Brain pericyte (primary cell): ENCODE measurements at regions not wholly inside any gene's neighbourhood (a gene's known extent, or its start where the extent isn't known, plus 50 kb on each side); places are given as distances from the start of the nearest gene placed in this dataset.

Experiments used
- DNase-seq: peaks from one replicate; pipeline ENCODE4 v3.0.0-alpha.2; 2012; ENCODE audit warnings: low read depth, low spot score

DNA sequence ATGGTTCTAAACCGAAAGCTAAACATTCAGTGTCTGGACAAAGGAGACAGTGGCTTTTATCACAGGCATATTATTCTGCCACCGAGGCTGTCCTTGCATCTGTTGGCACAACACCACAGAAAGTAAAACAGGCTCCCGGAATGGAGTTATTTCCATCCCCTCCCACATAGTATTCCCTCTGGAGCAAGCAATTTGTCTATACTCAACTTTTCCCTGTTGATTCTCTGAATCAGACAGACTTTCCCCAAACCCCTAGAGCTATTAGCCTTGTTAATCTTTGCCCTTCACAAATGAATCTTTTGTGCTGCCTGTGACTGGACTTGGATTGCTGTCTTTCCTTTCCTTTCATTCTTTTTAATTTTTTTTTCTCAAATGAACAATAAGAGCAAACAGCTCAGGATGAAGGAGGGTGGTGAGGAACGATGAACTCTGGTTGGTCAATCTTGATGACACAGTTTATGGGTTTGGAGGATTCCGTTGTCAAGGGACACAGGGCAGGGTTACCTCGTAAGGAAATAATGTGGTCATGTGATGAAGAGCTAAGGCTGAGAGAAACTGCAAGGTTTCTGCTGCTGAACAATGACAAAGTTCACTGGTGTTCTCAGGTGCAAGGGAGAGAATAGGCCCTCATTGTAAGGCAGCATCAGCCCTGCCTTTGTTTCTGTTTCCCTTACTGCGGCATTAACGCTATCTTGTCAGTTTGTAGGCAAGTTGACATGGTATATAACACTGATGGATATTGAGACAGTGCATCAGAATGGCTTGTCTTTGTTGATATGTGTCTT, 275.0 kb upstream of the BMP2 start:
- no peak for DNase-seq

DNA sequence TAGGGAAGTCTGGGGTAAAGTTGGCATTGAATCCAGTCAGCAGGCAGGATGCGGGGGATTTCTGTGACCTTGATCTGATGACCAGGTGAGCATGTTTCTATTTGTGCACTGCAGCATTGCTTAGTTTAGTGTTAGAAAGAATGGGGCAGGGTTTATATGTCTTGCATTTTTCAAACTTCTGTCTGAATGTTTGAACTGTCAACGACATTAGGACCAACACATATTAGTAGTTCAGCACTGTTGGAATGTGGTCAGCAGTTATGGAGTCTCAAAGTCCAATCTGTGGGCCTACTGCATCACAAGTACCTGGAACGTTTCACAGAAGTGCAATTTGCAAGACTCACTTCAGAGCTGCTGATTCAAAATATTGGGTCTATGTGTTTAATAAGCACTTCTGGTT, 276.6 kb upstream of the BMP2 start:
- DNase-seq, result no peak

DNA sequence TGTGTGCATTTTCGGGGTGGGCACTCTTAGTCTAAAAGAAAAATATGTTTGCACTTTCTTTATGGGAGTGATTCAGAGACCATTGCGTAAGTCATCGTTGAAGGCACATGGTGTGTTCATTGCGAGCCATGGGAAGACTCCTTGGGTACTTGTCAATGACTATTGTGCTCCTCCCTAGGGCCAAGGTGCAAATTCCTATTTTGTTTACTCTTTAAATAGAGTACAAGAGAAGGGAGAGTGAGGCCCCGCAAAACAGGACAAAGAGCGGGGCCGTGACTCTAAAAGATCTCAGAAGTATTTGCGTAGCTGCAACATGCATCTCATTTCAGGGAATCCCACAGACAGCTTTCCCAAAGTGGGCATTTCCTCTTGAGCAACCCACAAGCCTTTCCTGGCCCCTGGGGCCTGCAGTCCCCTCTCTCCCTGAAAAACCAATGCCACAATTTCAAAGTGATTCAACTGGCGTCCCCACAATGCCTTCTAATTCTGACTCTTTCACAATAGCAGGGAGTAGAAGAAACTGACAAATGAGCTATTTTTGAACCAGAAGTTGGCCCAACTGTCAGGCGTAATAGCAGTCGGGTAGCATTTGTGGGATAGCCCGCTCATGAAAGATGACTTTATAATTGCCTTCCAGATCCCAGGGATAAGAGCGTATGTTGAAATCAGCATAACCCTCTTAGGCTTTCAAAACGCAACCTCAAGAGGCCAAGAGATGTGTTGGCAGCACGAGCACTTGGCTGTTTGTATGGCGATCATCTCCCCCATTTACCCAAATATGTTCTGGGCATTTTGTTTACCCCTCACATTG, 277.9 kb upstream of the BMP2 start:
- no peak for DNase-seq

DNA sequence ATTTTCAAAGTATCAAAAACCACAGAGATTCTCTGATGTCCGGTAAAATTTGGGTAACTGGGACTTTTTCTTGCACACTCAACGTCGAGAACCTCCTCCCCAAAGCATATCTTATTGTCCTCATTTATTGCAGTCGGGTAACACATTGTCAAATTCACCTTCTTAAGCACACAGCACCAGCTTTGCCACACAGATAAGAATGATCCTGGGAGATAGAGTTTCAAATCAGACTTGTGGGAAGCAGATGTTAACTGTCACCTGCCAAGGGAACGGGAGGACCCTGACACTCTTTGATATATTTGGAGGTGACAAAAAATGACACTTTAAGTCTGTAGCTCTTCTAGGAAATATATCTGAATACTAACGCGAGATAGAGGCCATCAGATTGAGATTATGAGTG, 282.1 kb upstream of the BMP2 start:
- DNase-seq, result no peak

DNA sequence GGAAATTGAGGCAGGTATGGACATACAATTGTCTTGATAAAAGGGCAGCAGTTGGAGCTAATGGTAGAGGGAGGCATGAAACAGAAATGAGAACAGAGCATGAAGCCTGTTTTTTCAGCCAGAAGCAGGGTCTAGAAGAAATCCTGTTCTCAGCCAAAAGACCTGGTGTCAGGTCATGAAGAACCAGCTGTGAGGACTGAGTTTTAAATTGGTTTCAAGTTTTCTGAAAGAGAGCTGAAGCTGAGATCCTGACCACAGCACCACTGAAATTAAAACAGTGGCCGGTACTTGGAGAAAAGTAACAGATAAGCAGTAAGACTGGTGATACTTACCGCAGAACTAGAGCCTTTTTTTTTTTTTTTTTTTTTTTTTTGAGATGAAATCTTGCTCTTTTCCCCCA, 283.8 kb upstream of the BMP2 start:
- no peak for DNase-seq

DNA sequence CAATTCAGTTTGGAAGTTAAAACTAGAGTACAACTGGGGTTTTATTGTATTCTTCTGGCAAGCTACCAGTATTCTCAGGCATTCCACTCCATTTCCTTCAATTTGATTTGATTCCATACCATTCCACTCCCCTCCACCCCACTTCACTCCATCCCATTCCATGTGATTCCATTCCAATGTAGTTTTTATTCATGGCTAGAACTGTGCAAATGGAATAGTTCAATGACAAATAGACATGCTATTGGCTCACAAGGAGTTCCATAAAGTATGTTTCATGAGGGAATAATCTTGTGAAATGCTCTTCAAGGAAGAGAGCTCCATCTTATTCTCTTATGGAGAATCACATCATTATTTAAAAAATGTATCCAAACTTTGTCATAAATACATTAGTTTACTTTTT, 285.0 kb upstream of the BMP2 start:
- no peak for DNase-seq

DNA sequence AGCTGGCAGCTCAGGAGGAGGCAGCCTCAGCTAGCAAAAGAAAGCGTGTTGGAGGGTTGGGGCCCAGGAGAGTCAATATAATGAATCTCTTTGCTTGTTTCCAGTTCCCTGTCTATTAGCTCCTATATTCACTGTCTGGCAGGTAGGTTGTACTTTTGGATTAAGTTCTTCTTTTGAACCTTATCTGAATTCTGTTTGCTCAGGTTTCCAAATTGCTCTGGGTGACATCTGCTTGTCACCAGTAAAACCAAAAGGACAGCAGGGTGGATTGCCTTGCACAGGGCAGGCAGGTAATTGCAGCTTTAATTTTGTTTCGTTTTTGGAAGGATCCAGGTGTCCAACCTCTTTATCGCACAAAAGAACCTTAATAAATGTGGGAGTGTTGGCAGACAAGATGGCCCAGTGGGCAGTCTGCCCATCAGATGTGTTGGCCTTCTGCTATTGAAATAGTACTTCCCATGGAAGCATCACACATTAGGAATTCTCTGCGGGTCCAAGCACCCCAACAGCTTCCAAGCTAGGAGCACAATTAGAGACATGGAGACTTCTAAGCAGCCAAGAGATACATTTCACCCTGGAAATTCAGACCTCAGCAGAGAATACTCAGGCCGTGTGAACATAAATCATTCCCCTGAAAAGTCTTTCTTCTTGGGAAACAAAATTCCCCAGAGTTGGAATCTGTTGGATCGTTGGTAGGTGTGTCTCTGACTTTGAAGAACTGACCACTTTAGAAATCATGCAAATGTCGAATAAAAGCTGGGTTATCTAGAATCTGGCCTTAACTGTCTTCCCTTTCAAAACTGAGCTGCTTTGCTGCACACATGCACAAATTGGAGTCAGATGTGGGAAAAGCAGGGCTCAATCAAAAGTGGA, 286.9 kb upstream of the BMP2 start:
- DNase-seq, result no peak

DNA sequence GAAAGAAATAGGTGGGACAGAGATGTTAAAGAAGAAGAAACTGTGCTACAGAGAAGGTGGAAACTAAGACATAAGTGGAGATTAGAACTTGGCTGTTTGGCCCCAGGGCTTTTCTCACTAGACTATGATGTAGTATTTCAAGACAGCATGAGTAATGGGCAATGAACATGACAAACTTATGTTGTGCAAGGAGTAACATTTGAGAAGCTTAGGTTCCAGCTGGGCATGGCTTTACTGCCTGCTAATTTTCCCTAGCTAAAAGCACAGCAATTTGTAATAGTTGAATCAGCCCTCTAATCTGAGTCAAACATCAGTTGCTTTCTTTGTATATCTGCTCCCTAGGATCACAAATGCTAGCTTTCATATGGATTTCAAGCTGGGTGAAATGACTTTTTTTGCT, 294.3 kb upstream of the BMP2 start:
- no peak for DNase-seq

DNA sequence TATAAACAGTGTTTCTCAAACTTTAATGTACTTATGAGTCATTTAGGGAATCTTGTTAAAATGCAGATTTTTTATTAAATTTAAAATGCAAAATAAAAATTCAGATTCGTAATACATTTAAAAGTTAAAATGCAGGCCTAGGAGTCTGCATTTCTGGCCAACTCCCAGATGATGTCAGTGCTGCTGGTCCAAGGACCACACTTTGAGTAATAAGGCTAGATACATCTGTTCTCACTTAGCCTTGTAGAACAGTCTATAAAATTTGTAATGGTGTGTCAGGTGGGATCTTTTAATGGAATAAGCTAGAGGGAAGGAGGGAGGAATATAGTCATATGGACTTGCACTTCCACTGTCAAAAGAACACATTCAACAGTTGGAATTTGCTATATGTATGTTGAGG, 295.6 kb upstream of the BMP2 start:
- no peak for DNase-seq

DNA sequence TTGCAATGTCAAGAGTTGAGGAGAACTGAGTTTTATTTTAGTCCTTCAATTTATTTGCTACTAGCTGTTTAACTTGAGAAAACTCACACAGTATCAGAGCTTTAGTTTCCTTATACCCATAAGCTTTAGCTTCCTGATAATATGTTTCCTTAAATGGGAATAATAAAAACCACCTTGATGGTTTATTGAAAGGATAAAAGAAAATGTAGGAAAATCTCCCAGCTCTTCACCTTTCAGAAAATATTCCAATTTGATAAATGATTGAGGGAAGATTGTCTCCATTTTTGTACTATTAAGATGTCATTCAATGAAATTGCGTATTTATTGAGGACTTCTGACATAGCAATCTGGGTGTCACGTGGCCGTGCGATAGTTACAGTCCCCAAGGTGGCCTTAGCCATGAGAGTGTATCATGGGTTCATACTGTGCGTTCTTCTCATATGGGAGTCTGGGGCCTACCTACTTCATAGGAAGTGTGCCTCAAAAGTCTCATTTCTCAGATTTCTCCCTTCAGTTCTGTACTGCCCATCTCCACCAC, 296.3 kb upstream of the BMP2 start:
- DNase-seq, result no peak

DNA sequence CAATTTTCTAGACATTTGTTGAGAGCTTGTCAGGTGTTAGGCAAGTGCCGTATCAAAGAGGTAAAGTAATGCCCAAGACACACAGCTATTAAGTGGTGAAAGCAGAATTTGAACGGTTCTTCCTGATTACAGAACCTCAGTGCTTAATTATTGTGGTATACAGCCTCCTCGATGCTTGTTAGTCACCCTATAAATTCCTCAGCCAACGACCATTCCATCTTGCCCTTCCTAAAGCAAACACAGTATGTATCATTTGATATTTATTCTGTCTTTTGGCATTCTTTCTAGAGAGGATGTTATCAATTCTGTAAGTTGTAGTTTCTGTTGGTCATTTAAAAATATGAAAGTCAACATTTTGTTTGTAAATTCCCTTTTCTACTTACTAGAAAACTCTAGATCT, 297.8 kb upstream of the BMP2 start:
- DNase-seq, result no peak

DNA sequence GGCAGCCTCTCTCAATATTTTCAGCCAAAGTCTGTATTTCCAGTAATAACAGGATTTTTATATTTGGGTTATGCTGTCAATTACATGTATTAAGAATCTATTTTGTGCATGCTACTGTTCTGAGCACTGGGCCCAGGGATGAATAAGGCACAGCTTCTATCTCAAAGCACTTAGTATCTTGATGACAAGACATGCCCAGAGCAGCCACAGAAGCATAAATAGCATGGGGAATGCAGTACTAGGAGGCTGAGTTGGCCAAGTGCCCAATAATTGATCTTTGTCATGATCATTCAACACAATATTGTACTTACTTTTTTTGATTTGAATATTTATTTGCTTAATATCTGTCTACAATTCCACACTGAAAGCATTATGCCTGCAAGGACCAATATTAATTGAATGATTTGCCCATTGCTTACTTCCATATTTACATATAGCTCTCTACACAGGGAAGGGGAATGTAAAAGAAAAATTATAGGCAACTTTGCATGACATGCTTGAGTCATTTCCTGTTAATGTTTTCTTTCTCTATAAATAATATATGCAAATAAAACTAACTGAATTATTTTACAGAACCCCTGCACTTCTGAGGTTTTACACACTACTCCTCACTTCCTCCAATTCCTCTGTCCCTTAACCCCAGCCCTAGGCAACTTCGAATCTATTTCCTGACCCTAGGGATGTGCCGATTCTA, 298.9 kb upstream of the BMP2 start:
- no peak for DNase-seq

DNA sequence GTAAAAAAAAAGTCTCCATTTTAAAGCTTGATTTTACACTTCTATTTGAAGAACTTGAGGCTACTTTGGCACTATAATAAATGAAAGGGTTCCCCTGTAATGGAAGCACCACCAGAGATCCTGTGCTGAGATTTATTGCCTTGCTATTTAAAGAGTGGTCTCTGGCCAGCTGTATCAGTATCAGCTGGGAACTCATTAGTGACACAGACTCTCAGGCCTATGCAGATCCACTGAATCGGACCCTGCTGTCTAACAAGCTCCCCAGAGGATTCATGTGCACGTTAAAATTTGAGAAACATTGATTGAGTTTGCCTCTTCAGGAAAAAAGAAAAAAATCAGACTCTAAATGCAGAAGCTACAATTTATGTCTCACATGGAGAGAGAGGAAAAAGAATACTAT, 299.9 kb upstream of the BMP2 start:
- no peak for DNase-seq

DNA sequence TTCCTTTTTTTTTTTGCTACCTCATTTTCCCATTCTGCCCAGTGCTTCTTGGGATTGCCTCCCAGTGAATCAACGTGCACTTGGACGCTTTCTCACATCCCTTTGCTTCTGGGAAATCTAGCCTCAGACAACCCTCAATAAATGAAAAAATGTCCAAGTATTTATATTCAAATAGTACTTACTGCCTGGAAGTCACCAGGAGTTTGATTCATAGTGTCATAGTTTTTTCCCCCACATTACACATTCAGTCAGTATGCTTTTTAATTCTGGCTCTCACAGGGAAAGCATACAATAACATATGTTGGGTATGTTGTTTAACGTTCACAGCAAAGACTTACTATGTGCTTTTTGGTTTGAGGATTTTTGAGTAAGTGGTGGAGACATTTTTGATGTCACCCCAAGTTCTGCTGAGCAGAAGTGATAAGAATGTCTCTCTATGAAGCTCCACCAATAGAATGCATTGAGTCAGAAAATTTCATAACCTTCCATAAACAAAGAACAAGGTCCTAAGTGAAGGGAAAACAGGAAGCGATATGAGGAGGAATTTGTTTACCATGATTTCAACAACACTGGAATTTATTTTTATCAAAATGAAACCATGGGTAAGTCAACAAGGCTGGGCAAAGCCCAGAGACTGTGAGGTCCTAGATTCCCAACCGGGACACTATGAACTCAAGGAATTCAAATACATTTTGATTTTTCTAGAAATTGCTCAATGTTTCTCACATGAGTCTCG, 301.2 kb upstream of the BMP2 start:
- no peak for DNase-seq

DNA sequence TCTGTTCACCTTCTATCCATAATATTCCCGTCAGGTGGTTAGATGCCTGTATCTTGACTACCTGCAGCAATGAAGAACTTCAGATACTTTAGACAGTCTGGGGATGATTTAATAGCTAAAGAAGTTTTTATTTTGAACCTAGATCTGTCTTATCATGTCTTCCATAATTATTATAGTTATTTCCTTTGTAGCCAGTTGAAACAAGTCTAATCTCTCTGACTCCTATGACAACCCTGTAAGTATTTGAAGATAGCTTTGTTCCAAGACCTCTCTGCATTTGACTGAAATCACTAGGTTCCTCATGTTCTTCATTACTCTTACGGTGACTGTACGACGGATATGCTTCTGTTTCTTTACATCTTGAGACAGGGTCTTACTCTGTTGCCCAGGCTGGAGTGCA, 316.6 kb upstream of the BMP2 start:
- no peak for DNase-seq

DNA sequence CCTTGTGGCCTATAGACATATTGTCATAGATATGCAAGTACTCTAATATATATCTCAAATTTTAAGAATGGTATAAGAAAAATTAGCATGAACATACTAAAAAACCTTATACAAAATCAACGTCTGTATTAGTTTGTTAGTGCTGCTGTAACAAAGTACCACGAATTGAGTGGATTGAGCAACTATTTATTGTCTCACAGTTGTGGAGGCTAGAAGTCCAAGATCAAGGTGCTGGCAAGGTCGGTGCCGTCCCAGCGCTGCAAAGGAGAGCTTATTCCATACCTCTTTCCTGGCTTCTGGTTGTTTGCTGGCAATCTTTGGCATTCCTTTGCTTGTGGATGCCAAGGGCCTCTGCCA, 317.6 kb upstream of the FERMT1 start:
- no peak for DNase-seq

DNA sequence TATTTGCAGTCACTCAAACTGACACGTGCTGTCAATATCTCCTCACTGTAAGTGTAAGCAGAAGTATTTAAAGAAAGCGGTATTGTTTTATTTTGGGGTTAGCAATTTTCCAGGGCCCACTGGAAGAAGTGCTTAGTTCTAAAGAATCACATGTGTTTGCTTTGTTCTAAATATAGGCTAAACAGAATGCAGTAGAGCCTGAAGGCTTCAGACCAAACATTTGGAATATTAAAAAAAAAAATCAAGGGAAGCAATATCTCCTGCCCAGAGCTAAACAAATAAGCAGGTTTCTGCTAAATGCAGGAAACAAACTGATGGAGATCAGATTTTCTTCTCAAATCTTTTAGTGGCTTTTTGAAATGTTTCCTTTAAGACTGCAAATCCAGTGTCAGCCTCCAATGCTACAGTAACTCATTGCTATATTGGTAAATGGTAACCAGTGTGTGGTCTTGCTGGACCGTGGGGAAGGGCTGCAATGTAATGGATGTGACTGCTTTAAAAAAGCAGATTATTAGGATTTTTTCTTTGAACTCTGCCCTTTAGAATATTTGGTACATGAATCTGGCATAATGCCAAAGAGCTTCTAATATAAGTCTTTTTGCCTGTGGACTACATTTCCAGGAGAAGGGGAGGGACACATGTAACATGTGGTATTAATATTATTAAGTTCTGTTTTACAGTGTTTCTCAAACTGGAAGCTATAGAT, 317.1 kb upstream of the FERMT1 start:
- DNase-seq, result no peak

DNA sequence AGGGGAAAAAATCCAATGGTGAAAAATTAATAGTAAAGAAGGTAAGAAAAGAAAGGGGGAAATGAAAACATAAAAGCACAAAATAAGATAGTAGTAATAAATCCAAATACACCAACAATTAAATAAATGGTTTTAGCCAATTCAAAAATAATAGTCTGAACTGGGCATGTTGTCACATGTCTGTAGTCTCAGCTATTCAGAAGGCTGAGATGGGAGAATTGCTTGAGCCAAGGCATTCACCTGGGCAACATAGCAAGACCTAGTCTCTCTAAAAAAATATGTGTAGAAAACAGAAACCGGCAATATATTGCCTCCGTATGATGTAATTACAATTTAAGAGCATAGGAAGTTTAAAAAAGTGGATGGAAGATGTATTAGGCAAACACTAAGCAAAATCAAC, 311.3 kb upstream of the FERMT1 start:
- no peak for DNase-seq

DNA sequence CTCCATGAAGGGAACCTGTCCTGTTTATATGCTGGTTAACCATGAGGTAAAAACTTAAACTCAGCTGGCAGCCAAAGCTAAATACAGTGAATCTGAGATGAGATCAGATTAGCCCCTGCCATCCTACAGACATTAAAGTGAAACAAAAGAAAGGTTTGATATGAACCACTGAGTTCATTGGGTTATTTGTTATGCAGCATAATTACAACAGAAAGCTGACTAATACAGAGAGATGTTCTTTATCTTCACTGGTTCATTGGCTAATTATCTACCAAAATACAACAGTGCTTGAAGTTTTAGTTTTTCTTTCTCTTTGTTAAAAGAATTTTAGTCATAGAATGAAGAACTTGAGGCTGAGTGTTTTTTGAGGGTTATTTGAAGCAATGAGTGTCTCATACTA, 307.6 kb upstream of the FERMT1 start:
- DNase-seq, result no peak

DNA sequence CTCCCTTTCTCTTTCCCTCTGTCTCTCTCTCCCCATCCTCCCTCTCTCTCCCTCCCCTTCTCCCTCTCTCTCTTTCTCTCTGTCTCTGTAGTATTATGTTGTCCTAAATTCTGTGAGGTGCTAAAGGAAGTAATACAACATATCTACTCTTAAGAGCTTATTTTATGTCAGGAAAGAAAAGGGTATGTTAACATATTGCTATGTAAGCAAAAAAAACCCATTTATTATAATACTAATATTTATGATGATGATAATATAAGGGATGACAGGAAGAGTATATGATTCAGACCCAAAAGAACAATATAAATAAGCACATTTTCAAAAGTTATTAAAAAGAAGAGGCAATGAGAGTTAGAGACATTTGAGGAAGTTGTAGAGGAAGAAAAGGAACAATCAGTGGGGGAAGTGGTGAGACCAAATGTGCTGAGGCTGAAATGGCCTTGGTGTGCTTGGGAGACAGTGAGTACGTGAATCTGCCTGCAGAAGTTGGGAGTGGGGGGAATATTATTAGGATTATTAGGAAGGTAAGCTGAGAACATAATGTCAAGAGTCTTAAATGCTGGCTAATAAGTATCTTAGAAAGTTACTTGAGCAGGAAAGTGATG, 303.6 kb upstream of the FERMT1 start:
- no peak for DNase-seq
